Ishikawa (cell line): ENCODE measurements at regions not wholly inside any gene's neighbourhood (a gene's known extent, or its start where the extent isn't known, plus 50 kb on each side); places are given as distances from the start of the nearest gene placed in this dataset.

Experiments used
- CEBPB ChIP-seq: IDR thresholded peaks from 2 replicates; pipeline ENCODE4 v1.6.1; 2012
- CREB1 ChIP-seq: IDR thresholded peaks from 2 replicates; pipeline ENCODE4 v1.6.1; 2012; ENCODE audit warnings: low read depth
- EGR1 ChIP-seq: IDR thresholded peaks from 2 replicates; pipeline ENCODE4 v1.6.1; 2012
- EP300 ChIP-seq: IDR thresholded peaks from 2 replicates; pipeline ENCODE4 v1.6.1; 2012; ENCODE audit warnings: borderline replicate concordance
- FOXM1 ChIP-seq: IDR thresholded peaks from 2 replicates; pipeline ENCODE4 v1.6.1; 2012; ENCODE audit warnings: low read depth, borderline replicate concordance
- MAX ChIP-seq: IDR thresholded peaks from 2 replicates; pipeline ENCODE4 v1.6.1; 2012
- NFIC ChIP-seq: IDR thresholded peaks from 2 replicates; pipeline ENCODE4 v1.6.1; 2012
- RAD21 ChIP-seq: IDR thresholded peaks from 2 replicates; pipeline ENCODE4 v1.6.1; 2012; ENCODE audit warnings: low read depth
- REST ChIP-seq: IDR thresholded peaks from 2 replicates; pipeline ENCODE4 v1.6.1; 2012; ENCODE audit warnings: low read depth, mild to moderate bottlenecking
- TAF1 ChIP-seq: IDR thresholded peaks from 2 replicates; pipeline ENCODE4 v1.6.1; 2012; ENCODE audit warnings: low read depth, mild to moderate bottlenecking
- TCF12 ChIP-seq: IDR thresholded peaks from 2 replicates; pipeline ENCODE4 v1.6.1; 2012; ENCODE audit warnings: low read depth
- TEAD4 ChIP-seq: IDR thresholded peaks from 2 replicates; pipeline ENCODE4 v1.6.1; 2012
- USF1 ChIP-seq: IDR thresholded peaks from 2 replicates; pipeline ENCODE4 v1.6.1; 2012
- YY1 ChIP-seq: IDR thresholded peaks from 2 replicates; pipeline ENCODE4 v1.6.1; 2012; ENCODE audit warnings: low read depth
- ZBTB7A ChIP-seq: IDR thresholded peaks from 2 replicates; pipeline ENCODE4 v1.6.1; 2012; ENCODE audit warnings: low read depth

DNA sequence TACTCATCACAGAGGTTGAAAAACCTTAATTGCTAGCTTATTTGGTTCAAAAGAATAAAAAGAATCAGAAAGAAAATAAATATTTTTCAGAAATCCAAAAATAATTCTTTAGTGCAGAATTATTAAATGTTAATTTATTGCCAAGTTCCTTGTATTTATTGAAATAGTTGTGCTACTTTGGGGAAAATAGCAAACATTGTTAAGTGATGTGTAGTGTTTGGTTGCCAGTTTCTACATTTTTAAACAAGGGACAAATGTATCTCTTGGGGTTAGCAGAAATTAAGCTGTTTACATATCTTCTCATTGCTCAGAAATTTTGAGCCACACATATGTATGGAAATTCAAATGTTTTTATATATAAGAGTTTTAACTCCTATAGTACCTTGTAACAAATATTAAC, 775.0 kb downstream of the USP25 start:
- TF ChIP-seq NFIC (no peak), TEAD4 (no peak), EP300 (no peak), YY1 (no peak), TAF1 (no peak), ZBTB7A (no peak), FOXM1 (no peak), CEBPB (no peak), USF1 (no peak), RAD21 (no peak), EGR1 (no peak), CREB1 (no peak), TCF12 (no peak), MAX (no peak), REST (no peak)

GRCh38 chr21:16509476-16509875, 779.7 kb downstream of the USP25 start:
- TF ChIP-seq EP300 = no peak
- no peak for TF ChIP-seq TEAD4
- TF ChIP-seq CEBPB = no peak
- no peak for TF ChIP-seq MAX
- TF ChIP-seq USF1 = no peak

DNA sequence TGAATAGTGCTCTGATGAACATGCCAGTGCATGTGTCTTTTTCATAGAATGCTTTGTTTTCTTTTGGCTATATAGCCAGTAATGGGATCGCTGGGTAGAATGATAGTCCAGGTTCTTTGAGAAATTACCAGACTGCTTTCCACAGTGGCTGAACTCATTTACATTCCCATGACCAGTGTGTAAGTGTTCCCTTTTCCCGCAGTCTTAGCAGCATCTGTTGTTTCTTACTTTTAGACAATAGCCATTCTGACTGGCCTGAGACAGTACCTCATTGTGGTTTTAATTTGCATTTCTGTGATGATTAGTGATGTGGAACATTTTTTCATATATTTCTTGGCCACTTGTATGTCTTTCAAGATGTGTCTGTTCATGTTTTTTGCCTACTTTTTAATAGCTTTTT, 784.5 kb downstream of the USP25 start:
- TF ChIP-seq ZBTB7A (no peak), RAD21 (no peak), TAF1 (no peak), CEBPB (no peak), CREB1 (no peak), TEAD4 (no peak), NFIC (no peak), REST (no peak), FOXM1 (no peak), MAX (no peak), TCF12 (no peak), EGR1 (no peak), EP300 (no peak), USF1 (no peak), YY1 (no peak)

DNA sequence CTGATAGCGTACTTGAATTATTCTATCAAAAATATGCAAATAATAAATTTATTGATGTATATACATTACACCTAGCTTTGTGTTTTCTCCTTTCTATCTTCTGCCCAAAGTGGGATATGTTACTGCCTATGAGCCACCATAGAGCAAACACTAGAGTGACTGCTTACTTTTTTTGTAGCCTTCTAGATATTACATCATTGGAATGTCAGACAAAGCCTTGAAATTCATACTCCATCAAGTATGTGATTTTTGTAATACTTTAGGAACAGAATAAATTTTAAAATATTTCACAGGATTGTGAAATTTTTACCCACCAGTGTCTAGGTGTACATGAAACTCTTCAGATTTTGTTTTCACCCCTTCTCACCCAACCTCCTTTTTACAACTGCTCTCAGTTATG, 787.6 kb downstream of the USP25 start:
- TF ChIP-seq EGR1 = no peak
- TF ChIP-seq REST = no peak

DNA sequence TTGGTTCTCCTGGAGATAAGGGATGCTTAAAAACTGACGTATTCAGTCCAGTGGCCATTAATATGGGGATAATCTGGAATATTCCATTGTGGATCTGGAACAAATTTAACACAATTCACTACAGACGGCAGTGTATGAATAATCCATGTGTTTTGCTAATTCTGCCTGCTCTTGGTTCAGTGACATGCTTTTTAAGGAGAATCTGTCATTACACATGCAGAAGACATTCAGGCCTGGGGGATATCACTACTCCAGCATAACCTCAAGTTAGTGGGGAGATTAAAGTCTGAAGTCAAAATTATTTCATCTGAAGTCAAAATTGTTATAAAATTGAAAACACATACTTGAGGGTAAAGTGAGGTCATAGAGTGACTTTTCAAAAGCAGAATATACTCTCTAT, 789.3 kb downstream of the USP25 start:
- TF ChIP-seq TAF1 = no peak
- no peak for TF ChIP-seq TCF12
- no peak for TF ChIP-seq CEBPB
- TF ChIP-seq NFIC = no peak
- TF ChIP-seq EGR1 = no peak
- no peak for TF ChIP-seq ZBTB7A
- TF ChIP-seq REST = no peak
- no peak for TF ChIP-seq FOXM1
- TF ChIP-seq CREB1 = no peak
- no peak for TF ChIP-seq EP300
- no peak for TF ChIP-seq MAX
- no peak for TF ChIP-seq TEAD4
- TF ChIP-seq YY1 = no peak
- TF ChIP-seq RAD21 = no peak
- no peak for TF ChIP-seq USF1
